Lung (tissue), 11 donors: ENCODE measurements at regions not wholly inside any gene's neighbourhood (a gene's known extent, or its start where the extent isn't known, plus 50 kb on each side); places are given as distances from the start of the nearest gene placed in this dataset.

ENCODE experiments used
- ATAC-seq: fragments of 200-7000 bp; cut with Tn5 transposase; one replicate; pipeline ENCODE4 v1.9.1; 2020; ENCODE audit warnings: moderate number of reproducible peaks; ENCODE audit not compliant: insufficient read depth, low FRiP score
- DNase-seq, 3 donors: peaks; one replicate each; pipeline ENCODE4 v3.0.0-alpha.2; 2013 to 2017
- H3K27ac ChIP-seq, 2 donors: one replicate each; pipeline ENCODE4 v1.5.1; 2013; ENCODE audit warnings: mild to moderate bottlenecking in 2 of 2, moderate library complexity in 2 of 2, control low read depth in 1 of 2, inconsistent platforms in 1 of 2, low read depth in 1 of 2, low read length in 1 of 2
- H3K27me3 ChIP-seq, 3 donors: one replicate each; pipeline ENCODE4 v1.5.1; 2013; ENCODE audit warnings: low read length in 2 of 3; ENCODE audit not compliant: control insufficient read depth in 3 of 3, insufficient read depth in 3 of 3
- H3K36me3 ChIP-seq, 4 donors: one replicate each; pipeline ENCODE4 v1.5.1; 2013; ENCODE audit warnings: low read length in 4 of 4, mild to moderate bottlenecking in 1 of 4, moderate library complexity in 1 of 4; ENCODE audit not compliant: control insufficient read depth in 4 of 4, insufficient read depth in 4 of 4
- H3K4me1 ChIP-seq, 5 donors: one replicate each; pipeline ENCODE4 v1.5.1; 2013; ENCODE audit warnings: low read length in 5 of 5, mild to moderate bottlenecking in 2 of 5, moderate library complexity in 1 of 5; ENCODE audit not compliant: control insufficient read depth in 5 of 5, insufficient read depth in 5 of 5
- H3K4me3 ChIP-seq: one replicate; pipeline ENCODE4 v1.5.1; 2013; ENCODE audit warnings: mild to moderate bottlenecking, control low read depth, moderate library complexity
- H3K9ac ChIP-seq, 2 donors: one replicate each; pipeline ENCODE4 v1.5.1; 2013; ENCODE audit warnings: low read length in 2 of 2, control low read depth in 1 of 2; ENCODE audit not compliant: insufficient read depth in 1 of 2
- H3K9me3 ChIP-seq, 4 donors: one replicate each; pipeline ENCODE4 v1.5.1; 2013; ENCODE audit warnings: low read length in 3 of 4, mild to moderate bottlenecking in 1 of 4, moderate library complexity in 1 of 4; ENCODE audit not compliant: control insufficient read depth in 4 of 4, insufficient read depth in 3 of 4
- CTCF ChIP-seq: IDR thresholded peaks from 2 replicates; pipeline ENCODE4 v1.5.1; 2012; ENCODE audit warnings: mild to moderate bottlenecking; ENCODE audit errors: control extremely low read depth, extremely low read depth
- WGBS, 2 donors: extraction: QIAGEN DNeasy Blood & Tissue Kit; methylation state at CpG; one replicate each; pipeline ENCODE4 v1.1.7; 2013; 5-methylcytosine and 5-hydroxymethylcytosine counted together
- donor health status: control.
- donor health status: control.
- donor health status: Bipolar disorder and iron deficiency.
- donor health status: healthy.
- donor health status: DM: yes; HTN: yes; CAD: no.

- peaks cover 2 to 37% (median 16%) of the 10 kb centered on the region in 5 donors for H3K4me1 ChIP-seq
- DNase-seq, result no peak
- H3K9ac ChIP-seq, result no peak overlapping the region
- H3K36me3 ChIP-seq, result no peaks in the 10 kb centered on the region
- no peak overlapping the region for H3K4me3 ChIP-seq
- H3K27ac ChIP-seq, result no peak overlapping the region
- H3K27me3 ChIP-seq, result no peaks in the 10 kb centered on the region
- no peak for TF ChIP-seq CTCF
- WGBS, 2 donors, result 71 to 85% methylated on average over 2 of the region's 2 CpGs
- H3K9me3 ChIP-seq, result peaks cover 0 to 3% (median 0%) of the 10 kb centered on the region in 4 donors
- no peak for ATAC-seq
Measured at GRCh38 chr20:39983183-39983582, 705.9 kb downstream of the MAFB start.

GRCh38 chr20:39974966-39975501 is 714.0 kb downstream of the MAFB start:
- Histone ChIP-seq H3K4me3 (no peak overlapping the region), H3K9me3 (peaks cover 0 to 5% (median 0%) of the 10 kb centered on the region in 4 donors), H3K36me3 (no peaks in the 10 kb centered on the region), H3K9ac (no peak overlapping the region), H3K4me1 (no peaks in the 10 kb centered on the region), H3K27ac (no peak overlapping the region), H3K27me3 (no peaks in the 10 kb centered on the region)
- no peak for TF ChIP-seq CTCF
- no peak for ATAC-seq
- 84 to 89% methylated on average over 6 of the region's 6 CpGs for WGBS, 2 donors
- no peak for DNase-seq

- Histone ChIP-seq H3K9ac (no peak overlapping the region), H3K27me3 (no peaks in the 10 kb centered on the region), H3K4me3 (no peak overlapping the region), H3K9me3 (no peaks in the 10 kb centered on the region), H3K36me3 (no peaks in the 10 kb centered on the region), H3K27ac (no peak overlapping the region), H3K4me1 (no peaks in the 10 kb centered on the region)
- 82 to 83% methylated on average over 2 of the region's 2 CpGs for WGBS, 2 donors
- no peak for ATAC-seq
- DNase-seq, result no peak
- TF ChIP-seq CTCF, result no peak
Measured at GRCh38 chr20:39968495-39968894, 720.5 kb downstream of the MAFB start.

GRCh38 chr20:39967806-39968205 is 721.2 kb downstream of the MAFB start:
- H3K4me3 ChIP-seq, result no peak overlapping the region
- no peaks in the 10 kb centered on the region for H3K36me3 ChIP-seq
- H3K27me3 ChIP-seq, result no peaks in the 10 kb centered on the region
- no peak for TF ChIP-seq CTCF
- no peak overlapping the region for H3K9ac ChIP-seq
- no peaks in the 10 kb centered on the region for H3K4me1 ChIP-seq
- H3K9me3 ChIP-seq, result no peaks in the 10 kb centered on the region
- H3K27ac ChIP-seq, result no peak overlapping the region
- no peak for ATAC-seq
- no peak for DNase-seq
